PFSK-1 (cell line): ENCODE measurements at regions not wholly inside any gene's neighbourhood (a gene's known extent, or its start where the extent isn't known, plus 50 kb on each side); places are given as distances from the start of the nearest gene placed in this dataset.

ENCODE experiments used
- FOXP2 ChIP-seq: optimal IDR thresholded peaks from 2 replicates; pipeline ENCODE3; 2011; ENCODE audit warnings: borderline replicate concordance, control low read depth, inconsistent platforms; ENCODE audit not compliant: insufficient read depth; ENCODE audit errors: extremely low read length, extremely low read depth
- POLR2AphosphoS5 ChIP-seq: IDR thresholded peaks from 2 replicates; pipeline ENCODE4 v1.6.1; 2012; ENCODE audit warnings: low read depth, mild to moderate bottlenecking, control low read depth, low read length, moderate library complexity
- REST ChIP-seq, 2 experiments: IDR thresholded peaks; 2 replicates each; pipeline versions ENCODE4 v1.6.1 to v1.8.0; 2011 to 2012; ENCODE audit warnings: low read depth in 2 of 2, low read length in 2 of 2, control low read depth in 1 of 2, inconsistent platforms in 1 of 2, mild to moderate bottlenecking in 1 of 2, moderate library complexity in 1 of 2; ENCODE audit not compliant: insufficient read depth in 1 of 2
- SIN3A ChIP-seq: IDR thresholded peaks from 2 replicates; pipeline ENCODE4 v1.6.1; 2012; ENCODE audit warnings: mild to moderate bottlenecking, low read length, moderate library complexity, borderline replicate concordance; ENCODE audit not compliant: insufficient read depth
- TAF1 ChIP-seq: IDR thresholded peaks from 2 replicates; pipeline ENCODE4 v1.6.1; 2012; ENCODE audit warnings: low read length, control low read depth, borderline replicate concordance; ENCODE audit not compliant: insufficient read depth

- no peak for TF ChIP-seq REST (IDR thresholded peaks at IDR 0.05; ENCODE audit: insufficient read depth in 1 of 2, low read depth in 2 of 2, low read length in 2 of 2)
- no peak for TF ChIP-seq SIN3A
- TF ChIP-seq TAF1: no peak
- no peak for TF ChIP-seq POLR2AphosphoS5
- TF ChIP-seq FOXP2: no peak
Measured at GRCh38 chr13:87999788-88000187, 328.6 kb downstream of the SLITRK5 start.
